ENCODE measurements at regions not wholly inside any gene's neighbourhood (a gene's known extent, or its start where the extent isn't known, plus 50 kb on each side); places are given as distances from the start of the nearest gene placed in this dataset.

GRCh38 chr6:164097551-164098398 lies 683.3 kb downstream of the QKI start:
- TF ChIP-seq CTCF (IDR thresholded peaks at IDR 0.05; ENCODE audit: insufficient read depth, low read length, poor library complexity, severe bottlenecking) (no peak), EZH2phosphoT487 (conservative IDR thresholded peaks at IDR 0.05; ENCODE audit: low read length) (no peak)
